CD4-positive, alpha-beta memory T cell (primary cell): ENCODE measurements at regions not wholly inside any gene's neighbourhood (a gene's known extent, or its start where the extent isn't known, plus 50 kb on each side); places are given as distances from the start of the nearest gene placed in this dataset.

Experiments
- CTCF ChIA-PET: fragments of 350-600 bp; sonication (Branson Sonifier 250); formaldehyde crosslinking; loops from one replicate; lab custom pipeline; 2021; ENCODE audit warnings: inconsistent platforms; ENCODE audit not compliant: partially characterized antibody; lab: Charles Lee
- POLR2A ChIA-PET: fragments of 350-600 bp; sonication (Branson Sonifier 250); formaldehyde crosslinking; loops from one replicate; lab custom pipeline; 2021; ENCODE audit not compliant: partially characterized antibody; lab: Charles Lee
- DNase-seq, 5 donors: peaks; one replicate each; pipeline versions ENCODE4 v3.0.0 to v3.0.0-alpha.2; 2020 to 2022; ENCODE audit warnings: mixed read lengths in 1 of 5
- H3K27ac ChIP-seq: one replicate; pipeline ENCODE4 v1.7.0; 2013; ENCODE audit warnings: low read depth, low read length
- H3K27me3 ChIP-seq: 2 replicates; pipeline ENCODE4 v1.7.0; 2013; ENCODE audit warnings: mild to moderate bottlenecking, low read length, moderate library complexity; ENCODE audit not compliant: insufficient read depth
- H3K36me3 ChIP-seq: 2 replicates; pipeline ENCODE4 v1.7.0; 2013; ENCODE audit warnings: mild to moderate bottlenecking, low read length, moderate library complexity; ENCODE audit not compliant: insufficient read depth
- H3K4me1 ChIP-seq: 2 replicates; pipeline ENCODE4 v1.7.0; 2013; ENCODE audit warnings: mild to moderate bottlenecking, low read length, moderate library complexity; ENCODE audit not compliant: insufficient read depth
- H3K4me3 ChIP-seq, 2 donors: one replicate each; pipeline ENCODE4 v1.7.0; 2013; ENCODE audit warnings: low read length in 2 of 2, mild to moderate bottlenecking in 1 of 2
- H3K9me3 ChIP-seq, 2 donors: one replicate each; pipeline ENCODE4 v1.7.0; 2013; ENCODE audit warnings: low read length in 2 of 2, control low read depth in 1 of 2; ENCODE audit not compliant: control insufficient read depth in 1 of 2
- H3K27ac Mint-ChIP-seq, 7 donors: one replicate each; pipeline ENCODE4 v1.8.0; 2020 to 2021; ENCODE audit warnings: mixed read lengths in 7 of 7, mild to moderate bottlenecking in 6 of 7, inconsistent platforms in 3 of 7, moderate library complexity in 3 of 7
- H3K27me3 Mint-ChIP-seq, 2 donors: one replicate each; pipeline ENCODE4 v1.8.0; 2020 to 2021; ENCODE audit warnings: mixed read lengths in 2 of 2
- H3K36me3 Mint-ChIP-seq, 2 donors: one replicate each; pipeline ENCODE4 v1.8.0; 2020 to 2021; ENCODE audit warnings: mixed read lengths in 2 of 2, inconsistent platforms in 1 of 2, mild to moderate bottlenecking in 1 of 2
- H3K4me1 Mint-ChIP-seq, 4 donors: one replicate each; pipeline ENCODE4 v1.8.0; 2020 to 2021; ENCODE audit warnings: mixed read lengths in 4 of 4, mild to moderate bottlenecking in 1 of 4
- H3K4me3 Mint-ChIP-seq, 8 donors: one replicate each; pipeline ENCODE4 v1.8.0; 2020 to 2021; ENCODE audit warnings: mixed read lengths in 8 of 8, mild to moderate bottlenecking in 7 of 8, moderate library complexity in 6 of 8, inconsistent platforms in 3 of 8
- H3K9me3 Mint-ChIP-seq, 8 donors: one replicate each; pipeline ENCODE4 v1.8.0; 2020 to 2021; ENCODE audit warnings: mixed read lengths in 8 of 8, mild to moderate bottlenecking in 5 of 8, inconsistent platforms in 3 of 8, moderate library complexity in 1 of 8
- intact Hi-C: fragments of 100-400 bp; cut with micrococcal nuclease; formaldehyde crosslinking; loops from one replicate; pipeline ENCODE4 v1.15.1; 2023

- Histone ChIP-seq H3K4me1 (no peaks in the 10 kb centered on the region), H3K4me3 (no peak overlapping the region), H3K36me3 (no peaks in the 10 kb centered on the region), H3K27me3 (no peaks in the 10 kb centered on the region), H3K9me3 (no peaks in the 10 kb centered on the region), H3K27ac (no peak overlapping the region)
- Mint-ChIP-seq H3K27me3 (no peaks in the 10 kb centered on the region), H3K9me3 (peaks cover 0 to 4% (median 0%) of the 10 kb centered on the region in 8 donors), H3K4me1 (no peaks in the 10 kb centered on the region), H3K27ac (no peak overlapping the region), H3K36me3 (no peaks in the 10 kb centered on the region), H3K4me3 (no peak overlapping the region)
- ChIA-PET POLR2A (no interaction called here), CTCF (no interaction called here)
- intact Hi-C loops, result no loop called here
- DNase-seq, result no peak
Observed at GRCh38 chr1:55826381-55827080, 611.4 kb upstream of the USP24 start.

- Mint-ChIP-seq H3K27ac (no peak overlapping the region), H3K36me3 (no peaks in the 10 kb centered on the region), H3K4me1 (no peaks in the 10 kb centered on the region), H3K9me3 (peaks cover 0 to 4% (median 0%) of the 10 kb centered on the region in 8 donors), H3K4me3 (no peak overlapping the region), H3K27me3 (no peaks in the 10 kb centered on the region)
- Histone ChIP-seq H3K9me3 (no peaks in the 10 kb centered on the region), H3K27me3 (no peaks in the 10 kb centered on the region), H3K4me3 (no peak overlapping the region), H3K27ac (no peak overlapping the region), H3K4me1 (no peaks in the 10 kb centered on the region), H3K36me3 (no peaks in the 10 kb centered on the region)
- no peak for DNase-seq
- intact Hi-C loops, result no loop called here
- ChIA-PET POLR2A (no interaction called here), CTCF (no interaction called here)
Observed at GRCh38 chr1:55825461-55825860, 610.3 kb upstream of the USP24 start.

GRCh38 chr1:55824251-55824640 is 609.1 kb upstream of the USP24 start:
- Mint-ChIP-seq H3K4me3 (no peak overlapping the region), H3K4me1 (no peaks in the 10 kb centered on the region), H3K9me3 (no peaks in the 10 kb centered on the region), H3K27ac (no peak overlapping the region), H3K27me3 (no peaks in the 10 kb centered on the region), H3K36me3 (no peaks in the 10 kb centered on the region)
- no peaks in the 10 kb centered on the region for H3K9me3 ChIP-seq
- POLR2A ChIA-PET, result no interaction called here
- intact Hi-C loops, result no loop called here
- H3K36me3 ChIP-seq, result no peaks in the 10 kb centered on the region
- H3K27ac ChIP-seq, result no peak overlapping the region
- no peaks in the 10 kb centered on the region for H3K4me1 ChIP-seq
- H3K27me3 ChIP-seq, result no peaks in the 10 kb centered on the region
- CTCF ChIA-PET, result no interaction called here
- H3K4me3 ChIP-seq, result no peak overlapping the region
- DNase-seq, result no peak

- no peak overlapping the region for H3K4me3 ChIP-seq
- no peak for DNase-seq
- CTCF ChIA-PET, result no interaction called here
- no peaks in the 10 kb centered on the region for H3K4me1 Mint-ChIP-seq
- H3K27ac Mint-ChIP-seq, result no peak overlapping the region
- H3K9me3 Mint-ChIP-seq, result no peaks in the 10 kb centered on the region
- H3K36me3 Mint-ChIP-seq, result no peaks in the 10 kb centered on the region
- H3K27me3 ChIP-seq, result no peaks in the 10 kb centered on the region
- POLR2A ChIA-PET, result no interaction called here
- no peaks in the 10 kb centered on the region for H3K27me3 Mint-ChIP-seq
- H3K4me3 Mint-ChIP-seq, result no peak overlapping the region
- no peaks in the 10 kb centered on the region for H3K36me3 ChIP-seq
- intact Hi-C loops, result no loop called here
- no peak overlapping the region for H3K27ac ChIP-seq
- H3K9me3 ChIP-seq, result no peaks in the 10 kb centered on the region
- H3K4me1 ChIP-seq, result no peaks in the 10 kb centered on the region
Observed at GRCh38 chr1:55823541-55824250, 608.5 kb upstream of the USP24 start.

GRCh38 chr1:55822891-55823290 is 607.7 kb upstream of the USP24 start:
- no peak for DNase-seq
- Mint-ChIP-seq H3K36me3 (no peaks in the 10 kb centered on the region), H3K4me1 (no peaks in the 10 kb centered on the region), H3K9me3 (no peaks in the 10 kb centered on the region), H3K4me3 (no peak overlapping the region), H3K27me3 (no peaks in the 10 kb centered on the region), H3K27ac (no peak overlapping the region)
- Histone ChIP-seq H3K36me3 (no peaks in the 10 kb centered on the region), H3K27ac (no peak overlapping the region), H3K9me3 (no peaks in the 10 kb centered on the region), H3K4me1 (no peaks in the 10 kb centered on the region), H3K4me3 (no peak overlapping the region), H3K27me3 (no peaks in the 10 kb centered on the region)
- intact Hi-C loops, result no loop called here
- CTCF ChIA-PET, result no interaction called here
- POLR2A ChIA-PET, result no interaction called here

- H3K4me1 Mint-ChIP-seq, result peaks cover 0 to 2% (median 0%) of the 10 kb centered on the region in 4 donors
- H3K4me3 Mint-ChIP-seq, result no peak overlapping the region
- Histone ChIP-seq H3K27ac (no peak overlapping the region), H3K36me3 (no peaks in the 10 kb centered on the region), H3K4me3 (no peak overlapping the region), H3K27me3 (no peaks in the 10 kb centered on the region), H3K4me1 (no peaks in the 10 kb centered on the region), H3K9me3 (no peaks in the 10 kb centered on the region)
- intact Hi-C loops, result no loop called here
- H3K27ac Mint-ChIP-seq, result no peak overlapping the region
- no peaks in the 10 kb centered on the region for H3K27me3 Mint-ChIP-seq
- ChIA-PET CTCF (no interaction called here), POLR2A (no interaction called here)
- H3K9me3 Mint-ChIP-seq, result peaks cover 0 to 1% (median 0%) of the 10 kb centered on the region in 8 donors
- H3K36me3 Mint-ChIP-seq, result no peaks in the 10 kb centered on the region
- no peak for DNase-seq
Observed at GRCh38 chr1:55821234-55821633, 606.1 kb upstream of the USP24 start.

GRCh38 chr1:55820501-55820900 is 605.3 kb upstream of the USP24 start:
- Mint-ChIP-seq H3K27me3 (no peaks in the 10 kb centered on the region), H3K27ac (no peak overlapping the region), H3K9me3 (peaks cover 0 to 1% (median 0%) of the 10 kb centered on the region in 8 donors), H3K36me3 (no peaks in the 10 kb centered on the region), H3K4me3 (no peak overlapping the region), H3K4me1 (peaks cover 0 to 2% (median 0%) of the 10 kb centered on the region in 4 donors)
- no peaks in the 10 kb centered on the region for H3K9me3 ChIP-seq
- H3K4me3 ChIP-seq, result no peak overlapping the region
- no peaks in the 10 kb centered on the region for H3K27me3 ChIP-seq
- ChIA-PET POLR2A (no interaction called here), CTCF (no interaction called here)
- intact Hi-C loops, result no loop called here
- H3K27ac ChIP-seq, result no peak overlapping the region
- DNase-seq, result no peak
- H3K36me3 ChIP-seq, result no peaks in the 10 kb centered on the region
- no peaks in the 10 kb centered on the region for H3K4me1 ChIP-seq
